Left ventricle myocardium inferior (tissue), 1 donor: ENCODE measurements at regions not wholly inside any gene's neighbourhood (a gene's known extent, or its start where the extent isn't known, plus 50 kb on each side); places are given as distances from the start of the nearest gene placed in this dataset.
"Not testable (repeated sequence)": the region's sequence is repeated elsewhere in the genome, so short reads cannot be mapped to it uniquely, and the experiment has no call there.

Experiments
- DNase-seq: peaks from one replicate; pipeline ENCODE4 v3.0.0-alpha.2; 2020
- H3K27ac ChIP-seq: fragments of 200-600 bp; replicated peaks from 2 replicates; pipeline ENCODE4 v1.8.0; 2021
- H3K27me3 ChIP-seq: fragments of 200-600 bp; 2 replicates; pipeline ENCODE4 v1.8.0; 2021; ENCODE audit warnings: low read depth
- H3K36me3 ChIP-seq: fragments of 200-600 bp; 2 replicates; pipeline ENCODE4 v1.8.0; 2021
- H3K4me1 ChIP-seq: fragments of 200-600 bp; 2 replicates; pipeline ENCODE4 v1.8.0; 2021
- H3K4me3 ChIP-seq: fragments of 200-600 bp; 2 replicates; pipeline ENCODE4 v1.8.0; 2021; ENCODE audit warnings: mild to moderate bottlenecking, moderate library complexity
- H3K9me3 ChIP-seq: fragments of 200-600 bp; replicated peaks from 2 replicates; pipeline ENCODE4 v1.8.0; 2021
- CTCF ChIP-seq: fragments of 200-600 bp; IDR thresholded peaks from 2 replicates; pipeline ENCODE4 v1.8.0; 2021; ENCODE audit warnings: antibody characterized with exemption, mild to moderate bottlenecking, borderline replicate concordance
- intact Hi-C: fragments of 100-400 bp; cut with micrococcal nuclease; formaldehyde crosslinking; loops from one replicate; pipeline ENCODE4 v1.11.0; 2022
- donor health status: DM: no; HTN: yes; CAD: no; lungs with severe emphysema.

- H3K27me3 ChIP-seq: peaks cover 43% of the 10 kb centered on the region
- H3K36me3 ChIP-seq: no peaks in the 10 kb centered on the region
- no peak overlapping the region for H3K27ac ChIP-seq
- no peak for TF ChIP-seq CTCF
- H3K4me3 ChIP-seq: no peak overlapping the region
- no peak for DNase-seq
- no peaks in the 10 kb centered on the region for H3K4me1 ChIP-seq
- H3K9me3 ChIP-seq: peaks cover 8% of the 10 kb centered on the region
- intact Hi-C loops: no loop called here
Measured at GRCh38 chr22:47351836-47352579, 589.6 kb downstream of the TBC1D22A start.

GRCh38 chr22:47346287-47346686 lies 583.8 kb downstream of the TBC1D22A start:
- Histone ChIP-seq H3K27me3 (peaks cover 43% of the 10 kb centered on the region), H3K9me3 (peaks cover 18% of the 10 kb centered on the region)
- H3K4me3 ChIP-seq, H3K4me1 ChIP-seq, intact Hi-C loops, H3K36me3 ChIP-seq, DNase-seq, H3K27ac ChIP-seq: not testable (repeated sequence)

- no peak overlapping the region for H3K27ac ChIP-seq
- no peak overlapping the region for H3K4me3 ChIP-seq
- no peak for DNase-seq
- intact Hi-C loops: no loop called here
- H3K27me3 ChIP-seq: peaks cover 48% of the 10 kb centered on the region
- TF ChIP-seq CTCF: no peak
- no peaks in the 10 kb centered on the region for H3K4me1 ChIP-seq
- peaks cover 17% of the 10 kb centered on the region for H3K9me3 ChIP-seq
- H3K36me3 ChIP-seq: no peaks in the 10 kb centered on the region
Measured at GRCh38 chr22:47345025-47345424, 582.6 kb downstream of the TBC1D22A start.

GRCh38 chr22:47344414-47344813 lies 582.0 kb downstream of the TBC1D22A start:
- Histone ChIP-seq H3K9me3 (peaks cover 13% of the 10 kb centered on the region), H3K36me3 (no peaks in the 10 kb centered on the region), H3K4me1 (no peaks in the 10 kb centered on the region), H3K27me3 (peaks cover 48% of the 10 kb centered on the region), H3K4me3 (no peak overlapping the region), H3K27ac (no peak overlapping the region)
- intact Hi-C loops: no loop called here
- no peak for TF ChIP-seq CTCF
- DNase-seq: no peak

- no peak overlapping the region for H3K4me3 ChIP-seq
- intact Hi-C loops: no loop called here
- H3K27me3 ChIP-seq: peaks cover 48% of the 10 kb centered on the region
- H3K9me3 ChIP-seq: peaks cover 13% of the 10 kb centered on the region
- H3K27ac ChIP-seq: no peak overlapping the region
- H3K4me1 ChIP-seq: no peaks in the 10 kb centered on the region
- no peak for TF ChIP-seq CTCF
- H3K36me3 ChIP-seq: no peaks in the 10 kb centered on the region
- no peak for DNase-seq
Measured at GRCh38 chr22:47343611-47344010, 581.2 kb downstream of the TBC1D22A start.

- no peak for DNase-seq
- H3K36me3 ChIP-seq: no peaks in the 10 kb centered on the region
Measured at GRCh38 chr22:47342446-47342845, 580.0 kb downstream of the TBC1D22A start.

More at GRCh38 chr22:47342446-47342845, 580.0 kb downstream of the TBC1D22A start:
- Histone ChIP-seq H3K27me3 (peaks cover 48% of the 10 kb centered on the region), H3K4me3 (no peak overlapping the region), H3K27ac (no peak overlapping the region), H3K4me1 (no peaks in the 10 kb centered on the region), H3K9me3 (peaks cover 13% of the 10 kb centered on the region)
- intact Hi-C loops: no loop called here
- TF ChIP-seq CTCF: no peak
